GM23338 (cell line): ENCODE measurements at regions not wholly inside any gene's neighbourhood (a gene's known extent, or its start where the extent isn't known, plus 50 kb on each side); places are given as distances from the start of the nearest gene placed in this dataset.

Experiments used
- ATAC-seq: fragments of 200-7000 bp; cut with Tn5 transposase; 3 replicates; pipeline ENCODE4 v1.9.1; 2020
- DNase-seq: peaks from one replicate; pipeline ENCODE4 v3.0.0-alpha.2; 2015; ENCODE audit warnings: low spot score
- H2AFZ ChIP-seq: fragments of 200-600 bp; sonication (generic); 2 replicates; pipeline ENCODE4 v1.8.0; 2016; ENCODE audit warnings: antibody characterized with exemption, mild to moderate bottlenecking, moderate library complexity
- H3F3A ChIP-seq: fragments of 200-600 bp; sonication (generic); replicated peaks from 2 replicates; pipeline ENCODE4 v1.8.0; 2017; ENCODE audit warnings: antibody characterized with exemption, mixed run types, low read depth
- H3K27ac ChIP-seq: fragments of 200-600 bp; sonication (generic); 2 replicates; pipeline ENCODE4 v1.6.1; 2016; ENCODE audit warnings: low read depth
- H3K27me3 ChIP-seq: fragments of 200-600 bp; sonication (generic); 2 replicates; pipeline ENCODE4 v1.8.0; 2016; ENCODE audit warnings: mild to moderate bottlenecking, mixed run types, moderate library complexity; ENCODE audit not compliant: insufficient read depth
- H3K36me3 ChIP-seq: fragments of 200-600 bp; sonication (generic); 2 replicates; pipeline ENCODE4 v1.8.0; 2016; ENCODE audit warnings: mild to moderate bottlenecking; ENCODE audit not compliant: insufficient read depth
- H3K4me1 ChIP-seq: fragments of 200-600 bp; sonication (generic); 2 replicates; pipeline ENCODE4 v1.8.0; 2016; ENCODE audit warnings: mild to moderate bottlenecking, moderate library complexity; ENCODE audit not compliant: insufficient read depth
- H3K4me2 ChIP-seq: fragments of 200-600 bp; sonication (generic); 2 replicates; pipeline ENCODE4 v1.7.1; 2017; ENCODE audit warnings: mixed run types
- H3K4me3 ChIP-seq: fragments of 200-600 bp; sonication (generic); 2 replicates; pipeline ENCODE4 v1.6.1; 2016; ENCODE audit warnings: mixed run types
- H3K79me2 ChIP-seq: fragments of 200-600 bp; sonication (generic); replicated peaks from 2 replicates; pipeline ENCODE4 v1.8.0; 2017; ENCODE audit warnings: mild to moderate bottlenecking; ENCODE audit not compliant: insufficient read depth
- H3K9me2 ChIP-seq: fragments of 200-600 bp; sonication (generic); 2 replicates; pipeline ENCODE4 v1.8.0; 2017; ENCODE audit not compliant: insufficient read depth
- H4K20me1 ChIP-seq: fragments of 200-600 bp; sonication (generic); replicated peaks from 2 replicates; pipeline ENCODE4 v1.8.0; 2017; ENCODE audit warnings: mild to moderate bottlenecking; ENCODE audit not compliant: insufficient read depth
- H3K27ac Mint-ChIP-seq: 2 replicates; pipeline ENCODE4 v1.8.0; 2020; ENCODE audit warnings: inconsistent platforms, mild to moderate bottlenecking, moderate library complexity, mixed read lengths
- H3K27me3 Mint-ChIP-seq: 3 replicates; pipeline ENCODE4 v1.8.0; 2022; ENCODE audit warnings: low read depth, mild to moderate bottlenecking, moderate library complexity, mixed read lengths, inconsistent platforms; ENCODE audit not compliant: insufficient read depth, poor library complexity
- H3K36me3 Mint-ChIP-seq: 3 replicates; pipeline ENCODE4 v1.8.0; 2021; ENCODE audit warnings: low read depth, mild to moderate bottlenecking, inconsistent platforms, moderate library complexity, mixed read lengths
- H3K4me1 Mint-ChIP-seq: 3 replicates; pipeline ENCODE4 v1.8.0; 2020; ENCODE audit warnings: mild to moderate bottlenecking, inconsistent platforms, mixed read lengths
- H3K4me3 Mint-ChIP-seq: 3 replicates; pipeline ENCODE4 v1.8.0; 2021; ENCODE audit warnings: moderate library complexity, mild to moderate bottlenecking, inconsistent platforms, mixed read lengths
- H3K9me3 Mint-ChIP-seq: 3 replicates; pipeline ENCODE4 v1.8.0; 2020; ENCODE audit warnings: moderate library complexity, mild to moderate bottlenecking, inconsistent platforms, mixed read lengths
- EZH2 ChIP-seq: fragments of 200-600 bp; sonication (generic); IDR thresholded peaks from one replicate; pipeline ENCODE4 v1.8.0; 2017; ENCODE audit warnings: antibody characterized with exemption, mild to moderate bottlenecking, low read depth; ENCODE audit not compliant: unreplicated experiment
- EZH2phosphoT487 ChIP-seq: fragments of 200-600 bp; sonication (generic); IDR thresholded peaks from one replicate; pipeline ENCODE4 v1.8.1; 2018; ENCODE audit warnings: antibody characterized with exemption; ENCODE audit not compliant: unreplicated experiment
- NANOG ChIP-seq: IDR thresholded peaks from 2 replicates; pipeline ENCODE4 v1.6.1; 2016; ENCODE audit warnings: antibody characterized with exemption, borderline replicate concordance
- POLR2AphosphoS5 ChIP-seq: IDR thresholded peaks from 2 replicates; pipeline ENCODE4 v1.6.1; 2016; ENCODE audit warnings: antibody characterized with exemption, low read depth
- REST ChIP-seq: IDR thresholded peaks from one replicate; pipeline ENCODE4 v1.6.1; 2018; ENCODE audit warnings: antibody characterized with exemption; ENCODE audit not compliant: unreplicated experiment
- STAT1 ChIP-seq: IDR thresholded peaks from one replicate; pipeline ENCODE4 v1.6.1; 2016; ENCODE audit warnings: antibody characterized with exemption; ENCODE audit not compliant: unreplicated experiment
- ZNF114 ChIP-seq: fragments of 250-450 bp; sonication (Bioruptor Pico); IDR thresholded peaks from 2 replicates; pipeline ENCODE4 v1.5.0; 2020; ENCODE audit warnings: mild to moderate bottlenecking, moderate library complexity
- ZNF331 ChIP-seq: fragments of 250-450 bp; sonication (Bioruptor Pico); IDR thresholded peaks from 2 replicates; pipeline ENCODE4 v1.5.0; 2020; ENCODE audit warnings: low read depth, mild to moderate bottlenecking, moderate library complexity
- TF ChIP-seq, protein P1 (sequence below), 2 experiments: fragments of 200-600 bp in 1 of 2; sonication (generic) in 1 of 2; conservative IDR thresholded peaks; 2 replicates each; pipeline versions ENCODE4 v1.5.1 to v1.6.1; 2016 to 2017; ENCODE audit warnings: antibody characterized with exemption in 2 of 2, low read depth in 2 of 2, mild to moderate bottlenecking in 2 of 2, moderate library complexity in 1 of 2

GRCh38 chr18:6607343-6607742, 122.2 kb upstream of the ARHGAP28 start:
- Mint-ChIP-seq H3K9me3 (0 out of 3 replicates have a peak, but pooled peaks cover 3% of the 10 kb centered on the region), H3K4me1 (peaks cover 27% of the 10 kb centered on the region), H3K27ac (no peak overlapping the region), H3K36me3 (peaks cover 7% of the 10 kb centered on the region; the same call in 1 of the 3 replicates), H3K27me3 (peaks cover 6% of the 10 kb centered on the region), H3K4me3 (no peak overlapping the region)
- ATAC-seq, result no peak
- Histone ChIP-seq H3K9me2 (peaks cover 13% of the 10 kb centered on the region), H3K27me3 (no peaks in the 10 kb centered on the region), H3K4me1 (peaks cover 15% of the 10 kb centered on the region; the same call in 1 of the 2 replicates), H3K4me3 (no peak overlapping the region), H2AFZ (no peak overlapping the region), H3F3A (no peaks in the 10 kb centered on the region), H3K4me2 (peak overlapping the region; percentile 55; the same call in 1 of the 2 replicates), H3K36me3 (no peaks in the 10 kb centered on the region), H4K20me1 (no peaks in the 10 kb centered on the region), H3K27ac (no peak overlapping the region), H3K79me2 (no peaks in the 10 kb centered on the region)
- DNase-seq, result no peak
- no peak for TF ChIP-seq ZNF331 (CRISPR knock-in tag)
- TF ChIP-seq EZH2phosphoT487, result no peak
- no peak for TF ChIP-seq ZNF114 (CRISPR knock-in tag)
- TF ChIP-seq REST, result no peak

- Mint-ChIP-seq H3K36me3 (peaks cover 18% of the 10 kb centered on the region), H3K27ac (no peak overlapping the region), H3K4me1 (peaks cover 33% of the 10 kb centered on the region), H3K9me3 (peaks cover 10% of the 10 kb centered on the region), H3K4me3 (no peak overlapping the region), H3K27me3 (peaks cover 6% of the 10 kb centered on the region)
- Histone ChIP-seq H2AFZ (peak overlapping the region; percentile 28; the same call in 1 of the 2 replicates), H3K79me2 (no peaks in the 10 kb centered on the region), H3K4me1 (peaks cover 21% of the 10 kb centered on the region), H3F3A (no peaks in the 10 kb centered on the region), H3K4me2 (no peak overlapping the region), H4K20me1 (no peaks in the 10 kb centered on the region), H3K36me3 (no peaks in the 10 kb centered on the region), H3K27me3 (no peaks in the 10 kb centered on the region), H3K27ac (no peak overlapping the region), H3K9me2 (peaks cover 20% of the 10 kb centered on the region), H3K4me3 (no peak overlapping the region)
- no peak for ATAC-seq
- DNase-seq, result no peak
- no peak for TF ChIP-seq ZNF331 (CRISPR knock-in tag)
- TF ChIP-seq NANOG, result no peak
- no peak for TF ChIP-seq EZH2
- no peak for TF ChIP-seq POLR2AphosphoS5
- TF ChIP-seq, protein P1, sequence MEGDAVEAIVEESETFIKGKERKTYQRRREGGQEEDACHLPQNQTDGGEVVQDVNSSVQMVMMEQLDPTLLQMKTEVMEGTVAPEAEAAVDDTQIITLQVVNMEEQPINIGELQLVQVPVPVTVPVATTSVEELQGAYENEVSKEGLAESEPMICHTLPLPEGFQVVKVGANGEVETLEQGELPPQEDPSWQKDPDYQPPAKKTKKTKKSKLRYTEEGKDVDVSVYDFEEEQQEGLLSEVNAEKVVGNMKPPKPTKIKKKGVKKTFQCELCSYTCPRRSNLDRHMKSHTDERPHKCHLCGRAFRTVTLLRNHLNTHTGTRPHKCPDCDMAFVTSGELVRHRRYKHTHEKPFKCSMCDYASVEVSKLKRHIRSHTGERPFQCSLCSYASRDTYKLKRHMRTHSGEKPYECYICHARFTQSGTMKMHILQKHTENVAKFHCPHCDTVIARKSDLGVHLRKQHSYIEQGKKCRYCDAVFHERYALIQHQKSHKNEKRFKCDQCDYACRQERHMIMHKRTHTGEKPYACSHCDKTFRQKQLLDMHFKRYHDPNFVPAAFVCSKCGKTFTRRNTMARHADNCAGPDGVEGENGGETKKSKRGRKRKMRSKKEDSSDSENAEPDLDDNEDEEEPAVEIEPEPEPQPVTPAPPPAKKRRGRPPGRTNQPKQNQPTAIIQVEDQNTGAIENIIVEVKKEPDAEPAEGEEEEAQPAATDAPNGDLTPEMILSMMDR (conservative IDR thresholded peaks at IDR 0.05; ENCODE audit: low read depth in 2 of 2), result no peak
- no peak for TF ChIP-seq STAT1
- TF ChIP-seq EZH2phosphoT487, result no peak
- no peak for TF ChIP-seq REST
These were observed 119.8 kb upstream of the ARHGAP28 start for GRCh38 chr18:6609666-6610264.
